ENCODE measurements at regions not wholly inside any gene's neighbourhood (a gene's known extent, or its start where the extent isn't known, plus 50 kb on each side); places are given as distances from the start of the nearest gene placed in this dataset.
A peak's percentile ranks its signal among the peaks of the same experiment; 100 is the strongest.

DNA sequence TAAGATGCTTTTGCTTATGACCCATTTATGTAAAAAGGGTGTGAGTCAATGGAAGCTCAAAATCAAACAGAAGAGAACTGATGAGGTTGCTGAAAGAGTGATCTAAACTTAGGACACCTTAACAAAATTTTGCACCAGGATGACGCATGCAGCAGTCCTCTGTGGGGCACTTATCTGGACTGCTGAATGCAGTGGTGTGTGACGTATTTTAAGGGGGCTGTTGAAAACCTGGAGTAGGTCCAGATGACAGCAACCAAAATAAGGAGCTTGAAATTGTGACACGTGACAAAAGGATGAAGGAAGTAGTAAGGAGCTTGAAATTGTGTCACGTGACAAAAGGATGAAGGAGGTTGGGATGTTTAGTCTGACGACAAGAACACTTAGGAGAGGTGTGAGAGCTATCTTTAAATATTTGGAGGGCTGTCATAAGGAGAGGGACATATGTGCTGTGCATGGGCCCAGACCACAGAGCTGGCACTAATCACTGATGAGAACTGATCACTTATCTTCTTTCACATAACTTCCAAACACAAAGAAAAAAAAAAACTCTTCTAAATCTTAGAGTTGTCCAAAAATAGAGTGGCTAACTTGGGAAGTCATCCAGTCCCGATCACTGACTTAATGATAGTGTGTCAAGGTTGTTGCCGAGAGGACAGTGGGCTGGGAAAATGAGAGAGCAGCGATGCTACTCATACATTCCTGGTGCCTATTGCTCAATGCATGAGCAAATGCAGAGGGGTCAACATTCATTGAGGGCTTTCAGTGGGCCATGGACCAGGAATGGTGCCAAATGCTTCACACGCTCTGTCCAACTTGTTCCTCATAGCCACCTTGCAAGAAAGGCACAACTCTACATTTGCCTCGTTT lies 264.2 kb upstream of the ZFHX3 start:
- H3K36me3 ChIP-seq (ENCODE audit: control insufficient read depth in 2 of 2, insufficient read depth in 2 of 2, low read length in 1 of 2) = no peaks in the 10 kb centered on the region
- in situ Hi-C loops (cut with MboI) = no loop called here
- H4K20me1 ChIP-seq (ENCODE audit: control insufficient read depth, insufficient read depth) = no peaks in the 10 kb centered on the region
- FAIRE-seq (no peak), ATAC-seq (no peak), DNase-seq (ENCODE audit: low read depth, low spot score) (no peak)
- CTCF ChIA-PET = no interaction called here
- peak; percentile 75 for TF ChIP-seq RAD51 (IDR thresholded peaks at IDR 0.05)
- TF ChIP-seq, protein P1, sequence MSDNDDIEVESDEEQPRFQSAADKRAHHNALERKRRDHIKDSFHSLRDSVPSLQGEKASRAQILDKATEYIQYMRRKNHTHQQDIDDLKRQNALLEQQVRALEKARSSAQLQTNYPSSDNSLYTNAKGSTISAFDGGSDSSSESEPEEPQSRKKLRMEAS (IDR thresholded peaks at IDR 0.05; ENCODE audit: low read depth, low read length) = no peak
- intact Hi-C loops (cut with micrococcal nuclease; ENCODE audit: unreplicated experiment) = no loop called here
- no peak overlapping the region for H3K4me3 ChIP-seq
- no peaks in the 10 kb centered on the region for H3K27me3 ChIP-seq (replicated peaks in 1 of 2; ENCODE audit: control insufficient read depth in 2 of 2, insufficient read depth in 2 of 2, low read length in 1 of 2)
- H3K79me2 ChIP-seq (ENCODE audit: control insufficient read depth, insufficient read depth, low read length) = no peaks in the 10 kb centered on the region
- no peak overlapping the region for H3K4me2 ChIP-seq (ENCODE audit: control insufficient read depth, insufficient read depth)
- no peak overlapping the region for H3K27ac ChIP-seq (ENCODE audit: control insufficient read depth, insufficient read depth)
- H3K4me1 ChIP-seq (ENCODE audit: control insufficient read depth, insufficient read depth, low read length) = peaks cover 9% of the 10 kb centered on the region
- SMC1A ChIA-PET (ENCODE audit: uncharacterized antibody, unreplicated experiment) = no interaction called here
- 46% methylated on average over 10 of the region's 10 CpGs for WGBS (ENCODE audit: insufficient coverage, insufficient replicate concordance, low lambda C conversion rate, missing lambda C conversion rate)
- RAD21 ChIA-PET (ENCODE audit: unreplicated experiment) = no interaction called here
- no peaks in the 10 kb centered on the region; the same call in 1 of the 3 replicates for H3K9me3 ChIP-seq (replicated peaks; ENCODE audit: control insufficient read depth, insufficient read depth, low read length)
- no peak overlapping the region for H2AFZ ChIP-seq (ENCODE audit: control insufficient read depth, low read depth, low read length)
- POLR2A ChIA-PET = no interaction called here
- no peak overlapping the region for H3K9ac ChIP-seq (ENCODE audit: control insufficient read depth, insufficient read depth, low read length)
- BruUV-seq (replicated peaks) = no TSS peak

DNA sequence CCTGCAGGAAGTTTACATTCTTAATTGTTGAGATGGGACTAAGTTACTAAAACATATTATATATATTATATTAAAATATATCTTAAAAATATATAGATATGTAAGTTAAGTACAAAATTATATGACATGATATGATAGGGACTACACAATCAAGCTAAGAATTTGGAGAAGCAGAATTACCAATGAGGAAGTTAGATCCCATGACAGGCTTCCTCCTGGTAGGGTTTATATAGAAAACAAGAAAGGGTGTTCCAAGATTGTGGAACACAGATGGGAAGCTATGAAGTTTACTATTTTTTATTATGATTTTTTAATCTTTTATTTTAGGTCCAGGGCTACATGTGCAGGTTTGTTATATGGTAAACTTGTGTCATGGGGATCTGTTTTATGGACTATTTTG lies 260.8 kb upstream of the ZFHX3 start:
- in situ Hi-C loops (cut with MboI) = no loop called here
- CTCF ChIA-PET = interaction anchor here (1.3 kb wide), 1 partner anchor 19 kb away, joined by 3 read pairs; no protein-coding TSS in a partner anchor
- no peaks in the 10 kb centered on the region for H3K27me3 ChIP-seq (replicated peaks in 1 of 2; ENCODE audit: control insufficient read depth in 2 of 2, insufficient read depth in 2 of 2, low read length in 1 of 2)
- intact Hi-C loops (cut with micrococcal nuclease; ENCODE audit: unreplicated experiment) = no loop called here
- no peak overlapping the region for H3K9ac ChIP-seq (ENCODE audit: control insufficient read depth, insufficient read depth, low read length)
- FAIRE-seq (no peak), DNase-seq (ENCODE audit: low read depth, low spot score) (no peak), ATAC-seq (no peak)
- no peaks in the 10 kb centered on the region for H3K79me2 ChIP-seq (ENCODE audit: control insufficient read depth, insufficient read depth, low read length)
- TF ChIP-seq TAF1 (IDR thresholded peaks at IDR 0.05; ENCODE audit: borderline replicate concordance, low read depth, low read length) = no peak
- TF ChIP-seq HCFC1 (IDR thresholded peaks at IDR 0.05; ENCODE audit: low read length) = no peak
- TF ChIP-seq NR2C2 (IDR thresholded peaks at IDR 0.05; ENCODE audit: borderline replicate concordance, control insufficient read depth, insufficient read length, low read depth) = no peak
- TF ChIP-seq, protein P2, sequence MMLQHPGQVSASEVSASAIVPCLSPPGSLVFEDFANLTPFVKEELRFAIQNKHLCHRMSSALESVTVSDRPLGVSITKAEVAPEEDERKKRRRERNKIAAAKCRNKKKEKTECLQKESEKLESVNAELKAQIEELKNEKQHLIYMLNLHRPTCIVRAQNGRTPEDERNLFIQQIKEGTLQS (IDR thresholded peaks at IDR 0.05; ENCODE audit: borderline replicate concordance, extremely low read depth, low read depth, low read length) = no peak
- TF ChIP-seq, protein P3, sequence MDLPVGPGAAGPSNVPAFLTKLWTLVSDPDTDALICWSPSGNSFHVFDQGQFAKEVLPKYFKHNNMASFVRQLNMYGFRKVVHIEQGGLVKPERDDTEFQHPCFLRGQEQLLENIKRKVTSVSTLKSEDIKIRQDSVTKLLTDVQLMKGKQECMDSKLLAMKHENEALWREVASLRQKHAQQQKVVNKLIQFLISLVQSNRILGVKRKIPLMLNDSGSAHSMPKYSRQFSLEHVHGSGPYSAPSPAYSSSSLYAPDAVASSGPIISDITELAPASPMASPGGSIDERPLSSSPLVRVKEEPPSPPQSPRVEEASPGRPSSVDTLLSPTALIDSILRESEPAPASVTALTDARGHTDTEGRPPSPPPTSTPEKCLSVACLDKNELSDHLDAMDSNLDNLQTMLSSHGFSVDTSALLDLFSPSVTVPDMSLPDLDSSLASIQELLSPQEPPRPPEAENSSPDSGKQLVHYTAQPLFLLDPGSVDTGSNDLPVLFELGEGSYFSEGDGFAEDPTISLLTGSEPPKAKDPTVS (IDR thresholded peaks at IDR 0.05; ENCODE audit: low read depth, low read length) = no peak
- TF ChIP-seq IKZF2 (IDR thresholded peaks at IDR 0.05) = no peak
- TF ChIP-seq, protein P4, sequence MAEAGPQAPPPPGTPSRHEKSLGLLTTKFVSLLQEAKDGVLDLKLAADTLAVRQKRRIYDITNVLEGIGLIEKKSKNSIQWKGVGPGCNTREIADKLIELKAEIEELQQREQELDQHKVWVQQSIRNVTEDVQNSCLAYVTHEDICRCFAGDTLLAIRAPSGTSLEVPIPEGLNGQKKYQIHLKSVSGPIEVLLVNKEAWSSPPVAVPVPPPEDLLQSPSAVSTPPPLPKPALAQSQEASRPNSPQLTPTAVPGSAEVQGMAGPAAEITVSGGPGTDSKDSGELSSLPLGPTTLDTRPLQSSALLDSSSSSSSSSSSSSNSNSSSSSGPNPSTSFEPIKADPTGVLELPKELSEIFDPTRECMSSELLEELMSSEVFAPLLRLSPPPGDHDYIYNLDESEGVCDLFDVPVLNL (IDR thresholded peaks at IDR 0.05; ENCODE audit: low read depth, low read length) = no peak
- no peak for TF ChIP-seq IKZF1 (conservative IDR thresholded peaks at IDR 0.05)
- TF ChIP-seq PAX5 (IDR thresholded peaks at IDR 0.05; ENCODE audit: borderline replicate concordance, low read depth, low read length) = no peak
- H3K4me2 ChIP-seq (ENCODE audit: control insufficient read depth, insufficient read depth) = no peak overlapping the region
- RAD21 ChIA-PET (ENCODE audit: unreplicated experiment) = no interaction called here
- no TSS peak for BruUV-seq (replicated peaks)
- no peaks in the 10 kb centered on the region for H3K36me3 ChIP-seq (ENCODE audit: control insufficient read depth in 2 of 2, insufficient read depth in 2 of 2, low read length in 1 of 2)
- no peak overlapping the region for H3K4me3 ChIP-seq
- H3K27ac ChIP-seq (ENCODE audit: control insufficient read depth, insufficient read depth) = no peak overlapping the region
- H4K20me1 ChIP-seq (ENCODE audit: control insufficient read depth, insufficient read depth) = no peaks in the 10 kb centered on the region
- SMC1A ChIA-PET (ENCODE audit: uncharacterized antibody, unreplicated experiment) = interaction anchor here (0.7 to 1.0 kb wide), 3 partner anchors 17 to 22 kb away, joined by 3 read pairs; no protein-coding TSS in a partner anchor
- no peak overlapping the region for H2AFZ ChIP-seq (ENCODE audit: control insufficient read depth, low read depth, low read length)
- POLR2A ChIA-PET = interaction anchor here (0.9 kb wide), 1 partner anchor 10 kb away, joined by 3 read pairs; no protein-coding TSS in a partner anchor
- H3K4me1 ChIP-seq (ENCODE audit: control insufficient read depth, insufficient read depth, low read length) = peaks cover 7% of the 10 kb centered on the region; the same call in 1 of the 2 replicates
- no peaks in the 10 kb centered on the region; the same call in 1 of the 3 replicates for H3K9me3 ChIP-seq (replicated peaks; ENCODE audit: control insufficient read depth, insufficient read depth, low read length)
